GM19395 (cell line): ENCODE measurements at regions not wholly inside any gene's neighbourhood (a gene's known extent, or its start where the extent isn't known, plus 50 kb on each side); places are given as distances from the start of the nearest gene placed in this dataset.
"Not testable (repeated sequence)": the region's sequence is repeated elsewhere in the genome, so short reads cannot be mapped to it uniquely, and the experiment has no call there.

Experiments used
- ATAC-seq: cut with Tn5 transposase; IDR thresholded peaks from one replicate; pipeline ENCODE4 v1.9.1; 2021; ENCODE audit warnings: mild to moderate bottlenecking, moderate library complexity; ENCODE audit not compliant: unreplicated experiment

DNA sequence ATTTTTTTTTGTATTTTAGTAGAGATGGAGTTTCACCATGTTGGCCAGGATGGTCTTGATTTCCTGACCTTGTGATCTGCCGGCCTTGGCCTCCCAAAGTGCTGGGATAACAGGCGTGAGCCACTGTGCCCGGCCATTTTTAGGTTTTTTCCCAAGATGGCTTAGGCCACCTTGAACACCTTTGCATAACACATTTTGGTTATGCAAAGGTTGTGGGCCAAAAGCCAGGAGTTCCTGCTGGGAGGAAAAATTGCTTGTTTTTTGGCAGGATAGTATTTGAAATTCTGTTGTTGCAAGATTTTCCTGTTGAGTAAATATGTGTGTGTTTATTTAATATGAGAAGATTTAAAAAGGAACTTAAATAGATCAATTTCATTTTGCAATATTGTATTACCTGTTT is 65.3 kb upstream of the KCNJ18 start:
- ATAC-seq: not testable (repeated sequence)
